IPS-NIHi11 (cell line): ENCODE measurements at regions not wholly inside any gene's neighbourhood (a gene's known extent, or its start where the extent isn't known, plus 50 kb on each side); places are given as distances from the start of the nearest gene placed in this dataset.

Experiments used
- DNase-seq: peaks from one replicate; pipeline ENCODE4 v3.0.0; 2012; ENCODE audit warnings: mixed read lengths, low spot score

DNA sequence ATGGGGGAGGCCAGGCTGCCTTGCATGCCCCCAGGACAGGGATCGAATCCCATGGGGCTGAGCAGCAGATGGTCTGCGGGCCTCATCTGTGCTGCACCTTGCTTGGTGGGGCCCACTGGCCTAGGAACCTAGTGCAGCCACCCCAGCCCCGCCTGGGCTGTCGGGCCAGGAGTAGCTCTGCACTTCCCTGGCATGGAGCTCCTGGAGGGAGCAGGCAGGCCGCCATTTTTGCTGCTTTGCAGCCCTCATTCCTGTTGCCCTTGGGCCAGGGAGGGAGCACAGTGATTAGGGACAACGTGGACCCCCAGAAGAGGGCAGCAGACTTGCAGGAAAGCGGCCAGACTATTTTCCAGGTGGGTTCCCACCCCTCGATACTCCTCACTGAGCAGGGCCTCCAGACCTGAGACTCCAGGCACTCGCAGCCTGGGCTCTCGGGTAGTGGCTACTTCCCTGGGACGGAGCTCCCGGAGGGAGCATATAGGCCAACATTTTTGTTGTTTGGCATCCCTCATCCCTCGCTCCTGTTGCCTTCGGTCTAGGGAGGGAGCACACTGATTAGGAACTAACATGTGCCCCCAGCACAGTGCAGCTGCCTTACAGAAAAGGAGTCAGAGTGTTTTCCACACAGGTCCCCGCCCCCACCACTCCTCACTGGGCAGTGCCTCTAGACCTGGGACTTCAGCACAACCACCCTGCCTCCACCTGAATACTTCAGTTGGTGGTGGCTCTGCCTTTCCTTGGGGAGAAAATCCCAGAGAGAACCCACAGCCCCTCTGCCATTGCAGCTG is 99.5 kb downstream of the MAIP1 start:
- DNase-seq: peak; percentile 67

DNA sequence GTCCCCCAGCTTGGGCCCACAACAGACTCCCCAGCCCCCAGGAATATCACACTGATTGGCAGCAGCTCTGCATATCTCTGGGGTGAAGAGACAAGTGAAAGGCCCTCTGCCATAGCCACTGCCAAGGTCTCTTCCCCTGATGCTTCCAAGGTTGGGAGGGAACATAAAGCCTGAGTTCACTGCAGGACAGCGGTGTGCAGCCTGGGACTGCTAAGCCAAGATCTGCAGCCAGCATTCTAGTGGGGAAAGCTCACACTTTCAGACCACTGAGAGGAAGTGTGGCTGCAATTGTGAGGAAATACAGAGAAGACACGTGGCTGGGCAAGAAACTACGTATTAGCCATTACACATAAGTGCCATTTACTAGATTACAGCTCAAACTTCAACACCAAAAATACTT is 100.7 kb downstream of the MAIP1 start:
- DNase-seq: no peak

DNA sequence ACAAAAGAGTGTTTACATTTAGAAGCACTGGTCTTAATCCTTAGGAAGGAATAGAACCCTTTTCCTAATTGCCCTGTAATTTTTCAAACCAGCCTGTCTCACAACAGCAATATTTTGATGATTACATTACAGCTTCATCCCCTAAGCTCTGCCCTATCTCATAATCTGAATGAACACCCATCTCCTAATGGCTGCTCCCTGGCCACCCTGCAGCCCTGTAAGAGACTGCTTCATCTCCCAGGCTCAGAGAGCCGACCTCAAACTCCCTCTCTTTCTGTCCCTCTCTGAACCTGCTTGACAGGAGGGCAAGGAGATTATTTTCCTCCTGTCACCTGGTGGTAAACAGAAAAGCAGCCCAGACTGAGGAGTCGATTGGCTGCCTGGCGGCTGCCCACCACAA is 107.8 kb downstream of the MAIP1 start:
- no peak for DNase-seq

DNA sequence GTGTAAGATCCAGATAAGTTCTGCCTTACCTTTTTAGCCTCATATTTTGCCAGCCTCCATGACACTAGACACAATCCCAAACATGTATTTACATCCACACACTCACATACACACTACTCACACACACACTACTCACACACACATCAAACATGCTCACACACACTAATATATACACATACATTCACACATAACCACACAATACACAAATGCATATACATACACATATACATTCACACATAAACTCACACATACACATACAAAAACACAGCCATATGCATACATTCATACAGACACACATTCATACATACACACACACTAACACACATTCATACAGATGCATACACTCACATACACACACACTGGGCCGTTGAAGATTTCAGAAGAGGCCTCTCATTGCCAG is 109.5 kb downstream of the MAIP1 start:
- no peak for DNase-seq

DNA sequence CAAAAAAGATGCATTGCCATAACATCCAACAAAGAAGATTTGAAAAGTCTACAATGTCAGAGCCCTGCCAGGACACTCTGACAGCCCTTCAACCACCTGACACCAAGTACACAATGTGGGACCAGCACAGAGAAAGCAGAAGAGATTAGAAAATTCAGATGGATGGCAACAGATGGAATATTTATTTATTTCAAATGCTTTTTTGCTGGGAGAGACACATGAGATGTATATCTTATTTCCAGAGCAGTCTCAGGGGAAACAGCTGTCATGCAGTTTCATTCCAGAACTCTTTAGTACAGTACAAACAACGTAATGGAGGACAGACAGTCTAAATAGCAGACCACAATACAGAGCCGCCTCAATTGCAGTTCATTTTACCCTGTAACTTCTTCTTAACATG is 110.1 kb downstream of the MAIP1 start:
- DNase-seq: no peak

DNA sequence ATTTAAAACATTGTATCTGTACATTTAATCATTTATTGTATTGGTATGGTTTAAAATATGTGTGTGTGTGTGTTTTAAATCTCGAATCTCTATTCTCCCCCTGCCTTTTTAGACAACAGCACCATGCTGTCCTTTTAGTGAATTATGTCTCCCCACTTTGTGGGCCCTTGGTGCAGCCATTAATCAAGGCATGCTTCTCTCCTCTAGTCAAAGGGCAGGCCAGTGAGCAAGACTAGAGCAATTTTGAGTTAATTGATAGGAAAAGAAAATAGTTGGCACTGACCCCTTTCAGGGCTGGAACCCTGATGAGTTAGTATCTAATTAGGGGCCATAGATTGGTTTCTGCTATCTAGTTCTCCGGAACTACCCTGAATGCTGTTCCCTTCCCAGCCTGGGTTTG is 111.0 kb downstream of the MAIP1 start:
- no peak for DNase-seq

DNA sequence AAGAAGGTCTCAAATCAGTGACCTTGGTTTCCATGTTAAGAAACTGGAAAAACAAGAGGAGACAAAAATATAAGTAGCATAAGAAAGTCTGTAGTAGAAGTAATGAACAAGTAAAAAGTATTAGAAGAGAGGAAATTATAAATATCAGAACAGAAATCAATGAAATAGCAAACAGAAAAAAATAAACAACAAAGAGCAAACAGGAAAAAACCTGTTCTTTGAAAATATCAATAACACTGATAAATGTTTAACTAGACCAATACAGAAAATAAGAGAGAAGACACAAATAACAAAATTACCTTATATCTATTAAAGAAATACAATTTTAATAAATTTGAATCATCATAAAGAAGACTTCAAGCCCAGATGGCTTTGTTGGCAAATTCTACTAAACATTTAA is 113.3 kb downstream of the MAIP1 start:
- no peak for DNase-seq

DNA sequence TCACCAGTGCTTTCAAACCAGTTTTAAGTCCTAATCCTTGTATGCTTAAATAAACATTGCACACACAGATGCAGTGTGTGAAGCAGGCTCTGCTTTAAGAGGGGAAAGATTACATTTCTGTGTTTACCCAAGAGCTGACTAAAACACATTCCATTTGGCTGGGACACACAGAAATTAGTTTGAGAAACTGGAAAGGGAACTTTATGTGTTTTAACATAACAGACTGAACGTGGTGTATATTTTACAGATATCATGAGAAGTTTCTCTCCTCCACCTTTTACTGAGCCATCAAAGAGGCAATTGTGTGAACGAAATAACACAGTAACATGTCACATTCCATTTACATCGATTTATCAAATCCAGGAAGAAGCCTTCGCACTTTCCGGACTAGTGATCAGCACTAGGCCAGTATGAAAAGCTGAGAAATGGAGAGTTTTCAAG is 121.8 kb downstream of the MAIP1 start:
- no peak for DNase-seq

DNA sequence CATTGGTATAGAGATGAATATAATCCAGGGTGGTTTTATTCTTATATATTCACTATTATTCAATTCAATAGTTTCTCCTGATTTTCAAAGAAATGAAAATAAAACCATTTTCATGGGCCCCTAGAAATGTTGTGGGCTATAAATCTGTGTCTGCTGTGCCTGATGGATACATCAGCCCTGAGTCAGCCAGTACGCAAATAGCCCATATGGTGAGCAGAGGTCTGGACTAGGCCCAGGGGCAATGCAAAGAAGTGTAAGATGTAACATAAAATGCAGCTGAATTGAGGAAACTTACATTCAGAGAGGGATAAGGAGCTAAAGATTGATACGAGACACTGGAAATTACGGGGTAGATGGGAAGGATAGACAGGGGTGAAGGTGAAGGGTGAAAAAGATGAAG is 122.5 kb downstream of the MAIP1 start:
- DNase-seq: no peak

DNA sequence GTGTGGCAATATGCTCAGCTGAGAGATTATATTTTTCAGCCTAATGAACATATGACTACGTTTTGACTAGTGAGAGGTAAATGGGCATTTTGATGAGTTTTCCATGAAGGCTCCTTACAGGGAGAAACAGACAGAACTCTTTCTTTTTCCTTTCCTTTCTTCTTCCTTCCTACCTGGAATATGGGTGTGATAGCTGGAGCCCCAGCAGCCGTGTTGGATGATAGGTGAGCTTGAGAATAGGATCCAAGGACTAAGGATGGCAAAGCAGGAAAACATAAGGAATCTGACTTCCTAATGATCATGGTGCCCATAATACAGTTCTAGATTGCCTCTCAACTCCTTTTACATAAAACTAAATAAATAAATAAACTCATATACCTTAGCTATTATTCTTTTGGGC is 124.0 kb downstream of the MAIP1 start:
- no peak for DNase-seq

DNA sequence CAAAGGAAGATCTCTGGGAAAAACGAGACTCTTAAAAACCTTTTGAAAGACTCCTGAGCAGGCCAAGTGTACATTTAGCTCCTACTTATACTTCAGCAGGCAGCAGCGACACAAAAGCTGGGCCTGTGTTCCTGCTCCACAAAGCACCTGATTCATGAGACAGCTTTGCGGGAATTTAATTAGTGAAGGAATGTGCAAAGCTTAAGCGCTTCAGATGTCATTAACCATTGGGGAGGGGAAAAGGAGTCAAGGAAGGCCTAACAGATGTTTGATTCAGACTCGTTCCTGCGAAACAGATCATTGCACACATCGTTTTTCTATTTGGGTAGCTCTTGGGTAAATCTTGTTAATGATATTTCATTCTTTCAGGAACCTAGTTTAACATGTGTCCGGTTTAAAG is 125.9 kb downstream of the MAIP1 start:
- DNase-seq: peak; percentile 22

DNA sequence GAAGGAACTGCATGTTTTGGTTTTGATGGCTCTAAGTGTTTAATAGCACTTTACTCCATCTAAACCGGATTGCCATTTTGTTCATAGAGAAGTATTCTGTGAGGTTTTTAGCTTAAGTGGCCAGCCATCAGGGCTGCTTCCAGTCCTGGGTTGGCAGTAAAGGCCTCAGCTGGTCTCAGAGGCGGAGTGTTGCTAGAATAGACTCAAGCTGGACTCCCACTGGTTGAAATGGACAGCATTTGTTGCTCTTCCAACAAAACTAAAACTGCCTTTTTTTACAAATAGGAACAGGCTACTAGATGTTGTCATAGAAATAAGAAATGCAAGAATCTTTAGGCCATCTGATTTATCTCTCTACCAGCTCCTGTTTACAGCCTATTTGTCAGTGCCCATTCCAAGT is 126.4 kb downstream of the MAIP1 start:
- no peak for DNase-seq

DNA sequence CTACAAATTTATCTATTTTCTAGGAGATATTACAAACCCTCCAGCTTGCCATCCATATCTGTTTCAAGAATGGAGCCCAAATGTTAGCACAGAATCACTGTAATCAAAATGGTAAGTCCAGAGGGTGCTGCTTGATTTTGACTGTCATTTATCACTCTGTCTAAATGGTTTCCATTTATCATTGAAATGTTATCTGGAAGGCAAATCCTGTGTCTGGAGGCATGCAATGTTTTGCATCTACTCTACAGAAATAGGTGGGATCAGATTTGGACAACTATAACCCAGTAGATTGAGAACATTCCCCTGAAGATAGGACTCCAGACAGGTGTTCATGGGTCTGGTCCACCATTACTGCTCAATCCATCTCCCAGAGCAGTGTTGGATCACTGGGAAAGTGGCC is 128.7 kb downstream of the MAIP1 start:
- DNase-seq: no peak

DNA sequence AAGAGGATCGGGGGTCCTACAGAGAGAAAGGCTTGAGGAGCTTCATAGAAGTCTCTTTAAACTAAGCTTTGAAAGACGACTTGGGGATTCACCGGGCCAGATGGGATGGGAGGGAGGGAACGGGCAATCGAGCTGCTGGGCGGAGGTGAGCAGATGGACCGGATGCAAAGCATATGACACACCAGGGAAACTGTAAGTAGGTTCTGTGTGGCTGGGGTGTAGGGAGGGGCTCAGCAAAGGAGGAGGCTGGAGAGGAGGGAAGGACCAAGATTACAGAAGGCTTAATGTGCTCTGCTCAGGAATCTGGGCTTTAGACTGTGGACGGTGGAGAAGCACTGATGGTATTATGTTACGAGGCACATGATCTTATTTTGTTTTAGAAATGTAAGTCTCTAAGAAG is 131.5 kb downstream of the MAIP1 start:
- no peak for DNase-seq

DNA sequence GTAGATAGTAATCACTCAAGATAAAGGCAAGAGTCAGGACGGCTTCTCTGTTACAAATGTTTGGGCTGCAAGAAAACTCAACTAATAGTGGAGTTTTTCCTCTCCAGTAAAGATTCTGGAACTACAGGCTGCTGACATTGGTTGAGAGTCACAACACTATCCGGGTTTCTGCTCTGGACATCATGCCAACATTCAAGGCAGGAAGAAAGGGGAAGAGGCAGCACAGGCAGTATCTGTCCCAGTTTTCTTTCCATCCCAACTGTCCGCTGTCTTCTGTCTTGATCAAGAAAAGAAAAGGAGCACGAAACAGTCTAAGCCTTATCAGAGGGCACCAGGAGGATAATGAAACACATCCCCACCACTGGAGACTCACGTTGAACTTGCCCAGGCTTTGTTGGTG is 132.1 kb downstream of the MAIP1 start:
- DNase-seq: no peak

DNA sequence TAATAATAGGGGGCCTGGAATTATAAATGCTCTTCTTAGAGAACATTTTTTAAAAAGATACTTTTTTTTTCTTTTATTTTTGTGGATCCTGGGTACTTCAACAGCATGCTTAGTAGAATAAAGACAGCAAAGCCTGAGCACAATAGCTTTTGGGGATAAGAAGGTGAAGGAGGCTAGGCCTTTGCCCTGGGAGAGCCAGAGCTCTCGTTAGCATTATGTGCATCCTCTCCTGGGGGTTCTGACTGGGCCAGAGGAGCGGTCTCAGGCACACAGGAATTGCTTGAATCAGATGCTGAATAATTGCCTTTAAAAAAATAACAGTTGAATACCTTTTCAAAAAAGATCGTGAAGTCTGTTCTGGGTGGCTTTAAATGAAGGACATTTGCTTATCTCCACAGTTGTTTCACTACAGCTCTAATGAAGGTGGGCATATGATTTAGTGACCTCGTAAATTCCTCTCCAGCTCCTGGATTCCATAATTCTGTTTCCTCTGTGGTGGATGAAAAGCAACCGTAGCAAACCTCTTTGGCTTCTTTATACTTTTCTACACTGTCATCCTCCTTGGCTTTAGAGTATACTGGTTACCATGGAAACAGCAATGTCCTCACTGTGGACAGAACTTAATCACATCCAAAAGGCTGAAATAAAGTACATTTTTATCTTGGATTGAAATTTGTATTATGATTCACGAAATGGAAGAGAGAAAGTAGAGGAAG is 133.8 kb downstream of the MAIP1 start:
- DNase-seq: no peak

DNA sequence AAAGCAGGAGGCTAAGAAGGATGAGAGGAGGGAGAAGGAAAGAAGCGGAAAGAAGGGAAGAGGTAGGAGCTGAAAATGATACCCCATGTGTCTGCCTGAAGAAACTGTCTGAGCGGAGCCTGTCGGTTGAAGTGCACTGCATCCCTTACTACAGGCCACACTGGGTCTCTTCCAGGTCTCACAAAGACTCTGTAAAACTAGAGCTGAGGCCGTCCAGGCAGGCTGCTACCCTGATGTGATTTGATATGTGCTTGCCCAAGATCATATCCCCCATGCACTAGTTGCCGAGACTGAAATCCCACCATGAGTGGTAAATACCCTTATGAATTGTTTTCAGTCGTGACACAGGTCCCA is 134.4 kb downstream of the MAIP1 start:
- DNase-seq: no peak

DNA sequence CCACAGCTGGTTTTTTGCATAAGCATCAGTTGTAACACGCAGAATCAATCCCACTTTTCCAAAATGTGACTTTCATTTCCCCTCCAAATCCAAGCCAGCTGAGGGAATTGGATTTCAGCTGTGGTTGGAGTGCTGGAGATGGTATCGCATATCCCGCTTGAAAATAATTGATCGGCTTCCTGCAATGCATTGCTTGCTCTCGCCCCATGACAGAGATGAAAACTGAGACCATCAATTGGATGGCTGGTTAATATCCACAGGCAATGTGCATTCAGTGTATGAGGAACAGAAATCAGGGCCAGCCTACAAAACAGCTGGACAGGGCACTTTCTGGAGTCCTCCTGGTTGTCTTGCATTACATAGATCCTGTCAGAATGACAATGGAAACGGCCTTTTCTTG is 135.3 kb downstream of the MAIP1 start:
- DNase-seq: no peak

DNA sequence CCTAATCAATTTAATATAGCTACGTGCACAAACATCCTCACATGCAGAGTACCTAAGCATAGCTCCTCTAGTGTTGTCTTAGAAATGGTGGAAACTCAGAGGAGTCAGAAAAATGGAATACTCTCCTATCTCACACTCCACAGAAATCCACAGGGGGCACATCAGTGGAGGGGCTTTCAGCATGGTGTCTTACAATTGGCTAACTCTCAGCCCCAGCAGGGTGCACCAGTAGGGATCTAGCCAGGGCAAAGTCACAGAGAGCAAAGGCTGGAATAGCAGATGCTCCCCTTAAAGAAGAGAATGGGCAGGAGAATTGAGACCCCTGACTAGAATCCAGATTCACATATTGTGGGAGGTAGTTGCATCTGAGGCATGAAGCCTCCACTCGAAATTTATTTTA is 135.7 kb downstream of the MAIP1 start:
- DNase-seq: peak; percentile 15

DNA sequence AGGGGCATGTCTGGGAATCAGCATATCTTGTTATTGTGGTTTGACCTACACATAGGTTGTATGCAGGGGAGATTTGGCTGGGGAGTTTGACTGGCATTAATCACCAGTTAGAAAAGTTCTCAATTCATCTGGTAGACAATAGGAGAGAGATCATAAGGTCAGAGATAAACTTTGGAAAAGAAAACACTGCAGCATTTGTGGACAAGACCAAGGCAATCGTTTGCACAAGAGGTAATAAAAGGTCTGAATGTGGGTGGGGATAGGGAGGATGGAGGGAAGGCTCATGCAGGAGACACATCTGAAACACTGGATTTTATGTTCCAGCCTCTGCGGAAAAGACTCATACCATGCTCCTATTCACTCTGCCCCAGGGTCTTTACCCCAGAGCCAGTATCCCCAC is 136.9 kb downstream of the MAIP1 start:
- no peak for DNase-seq

DNA sequence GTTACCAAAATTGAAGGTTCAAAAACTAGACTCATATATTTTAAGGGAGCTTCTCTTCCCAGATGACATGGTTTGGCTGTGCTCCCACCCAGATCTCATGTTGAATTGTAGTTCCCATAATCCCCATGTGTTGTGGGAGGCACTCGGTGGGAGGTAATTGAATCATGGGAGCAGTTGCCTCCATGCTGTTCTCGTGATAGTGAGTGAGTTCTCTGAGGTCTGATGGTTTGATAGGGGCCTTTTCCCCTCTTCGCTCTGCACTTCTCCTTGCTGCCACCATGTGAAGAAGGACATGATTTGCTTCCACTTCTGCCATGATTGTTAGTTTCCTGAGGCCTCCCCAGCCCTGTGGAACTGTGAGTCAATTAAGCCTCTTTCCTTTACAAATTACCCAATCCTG is 140.1 kb downstream of the MAIP1 start:
- DNase-seq: no peak

DNA sequence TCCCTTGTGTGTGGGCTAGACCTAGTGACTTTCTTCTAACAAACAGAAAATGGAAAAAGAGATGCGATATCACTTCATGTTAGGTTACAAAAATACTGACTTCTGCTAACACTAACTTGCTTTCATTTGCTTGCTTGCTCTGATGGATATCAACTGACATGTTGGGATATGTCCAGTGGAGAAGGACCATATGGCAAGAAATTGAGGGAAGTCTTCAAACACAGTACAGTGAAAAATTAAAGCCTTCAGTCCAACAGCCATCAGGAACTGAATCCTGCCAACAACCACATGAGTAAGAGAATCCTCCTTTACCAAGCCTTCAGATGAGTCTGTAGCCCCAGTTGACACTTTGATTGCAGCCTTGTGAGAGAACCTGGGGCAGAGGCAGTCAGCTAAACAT is 143.9 kb downstream of the MAIP1 start:
- DNase-seq: no peak

DNA sequence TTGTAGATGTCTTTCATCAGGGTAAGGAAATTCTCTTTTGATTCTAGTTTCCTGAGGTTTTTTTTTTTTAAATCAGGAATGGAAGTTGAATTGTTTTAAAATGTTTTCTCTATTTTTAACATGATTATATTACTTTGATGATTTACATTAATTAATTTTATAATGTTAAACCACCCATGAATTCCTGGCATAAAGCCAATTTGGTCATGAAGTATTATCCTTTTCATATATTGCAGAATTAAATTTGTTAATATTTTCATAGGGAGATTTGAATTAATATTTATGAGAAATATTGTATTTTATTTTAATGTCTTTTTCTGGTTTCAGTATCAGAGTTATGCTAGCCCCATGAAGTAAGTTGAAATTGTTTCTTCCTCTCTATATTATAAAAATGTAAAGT is 144.6 kb downstream of the MAIP1 start:
- DNase-seq: no peak

DNA sequence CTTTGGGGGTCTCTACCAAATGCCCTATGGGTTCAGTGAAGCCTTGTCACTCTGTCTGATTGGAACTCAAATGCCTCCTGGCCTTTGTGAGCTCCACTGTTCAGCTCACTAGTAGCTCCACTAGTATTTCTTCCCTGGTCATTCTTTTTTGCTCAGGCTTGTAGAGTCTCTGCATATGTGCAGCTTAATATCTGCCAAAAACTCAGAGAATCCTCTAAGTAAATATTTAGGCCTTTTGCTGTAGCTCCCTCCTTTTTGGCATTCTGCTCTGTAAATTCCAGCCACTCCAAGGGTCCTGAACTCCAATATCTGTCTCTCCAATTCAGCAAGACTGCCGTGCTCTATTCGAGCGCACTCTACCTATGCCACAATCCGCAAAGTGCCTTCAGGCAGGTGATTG is 146.5 kb downstream of the MAIP1 start:
- no peak for DNase-seq
